ENCODE measurements at regions not wholly inside any gene's neighbourhood (a gene's known extent, or its start where the extent isn't known, plus 50 kb on each side); places are given as distances from the start of the nearest gene placed in this dataset.
"Not testable (repeated sequence)": the region's sequence is repeated elsewhere in the genome, so short reads cannot be mapped to it uniquely, and the experiment has no call there.

DNA sequence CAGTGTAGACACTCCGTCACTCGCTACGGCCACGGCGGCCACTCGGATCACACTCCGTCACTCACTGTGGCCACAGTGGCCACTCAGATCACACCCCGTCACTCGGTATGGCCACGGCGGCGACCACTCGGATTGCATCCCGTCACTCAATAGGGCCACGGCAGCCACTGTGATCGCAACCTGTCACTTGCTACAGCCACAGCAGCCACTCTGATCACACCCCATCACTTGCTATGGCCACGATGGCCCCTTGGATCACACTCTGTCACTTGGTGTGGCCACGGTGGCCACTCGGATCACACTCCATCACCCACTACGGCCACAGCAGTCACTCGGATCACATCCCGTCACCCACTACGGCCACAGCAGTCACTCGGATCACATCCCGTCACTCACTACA, 175.3 kb downstream of the LAT start:
- TF ChIP-seq POLR2A (IDR thresholded peaks at IDR 0.05; ENCODE audit: extremely low read depth, insufficient read length); MYC (IDR thresholded peaks at IDR 0.05; ENCODE audit: low read depth, low read length): not testable (repeated sequence)
- TF ChIP-seq, protein P1, sequence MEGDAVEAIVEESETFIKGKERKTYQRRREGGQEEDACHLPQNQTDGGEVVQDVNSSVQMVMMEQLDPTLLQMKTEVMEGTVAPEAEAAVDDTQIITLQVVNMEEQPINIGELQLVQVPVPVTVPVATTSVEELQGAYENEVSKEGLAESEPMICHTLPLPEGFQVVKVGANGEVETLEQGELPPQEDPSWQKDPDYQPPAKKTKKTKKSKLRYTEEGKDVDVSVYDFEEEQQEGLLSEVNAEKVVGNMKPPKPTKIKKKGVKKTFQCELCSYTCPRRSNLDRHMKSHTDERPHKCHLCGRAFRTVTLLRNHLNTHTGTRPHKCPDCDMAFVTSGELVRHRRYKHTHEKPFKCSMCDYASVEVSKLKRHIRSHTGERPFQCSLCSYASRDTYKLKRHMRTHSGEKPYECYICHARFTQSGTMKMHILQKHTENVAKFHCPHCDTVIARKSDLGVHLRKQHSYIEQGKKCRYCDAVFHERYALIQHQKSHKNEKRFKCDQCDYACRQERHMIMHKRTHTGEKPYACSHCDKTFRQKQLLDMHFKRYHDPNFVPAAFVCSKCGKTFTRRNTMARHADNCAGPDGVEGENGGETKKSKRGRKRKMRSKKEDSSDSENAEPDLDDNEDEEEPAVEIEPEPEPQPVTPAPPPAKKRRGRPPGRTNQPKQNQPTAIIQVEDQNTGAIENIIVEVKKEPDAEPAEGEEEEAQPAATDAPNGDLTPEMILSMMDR (IDR thresholded peaks at IDR 0.05; ENCODE audit: low read depth, low read length): not testable (repeated sequence)
